Gastroesophageal sphincter (tissue), 3 donors: ENCODE measurements at regions not wholly inside any gene's neighbourhood (a gene's known extent, or its start where the extent isn't known, plus 50 kb on each side); places are given as distances from the start of the nearest gene placed in this dataset.

Source experiments
- POLR2A ChIP-seq, 2 donors: fragments of 450-650 bp; IDR thresholded peaks; one replicate each; pipeline ENCODE4 v1.6.1; 2017; ENCODE audit warnings: antibody characterized with exemption in 2 of 2, mild to moderate bottlenecking in 2 of 2, moderate library complexity in 1 of 2
- TF ChIP-seq, protein P1 (sequence below), 4 experiments: fragments of 200-600 bp in 2 of 4; fragments of 450-650 bp in 2 of 4; sonication (generic) in 1 of 4; IDR thresholded peaks; one replicate each; pipeline ENCODE4 v1.5.1; 2017 to 2019; ENCODE audit warnings: antibody characterized with exemption in 4 of 4, mild to moderate bottlenecking in 2 of 4, moderate library complexity in 2 of 4

GRCh38 chr4:10345381-10345784, 111.8 kb downstream of the ZNF518B start:
- TF ChIP-seq, protein P1, sequence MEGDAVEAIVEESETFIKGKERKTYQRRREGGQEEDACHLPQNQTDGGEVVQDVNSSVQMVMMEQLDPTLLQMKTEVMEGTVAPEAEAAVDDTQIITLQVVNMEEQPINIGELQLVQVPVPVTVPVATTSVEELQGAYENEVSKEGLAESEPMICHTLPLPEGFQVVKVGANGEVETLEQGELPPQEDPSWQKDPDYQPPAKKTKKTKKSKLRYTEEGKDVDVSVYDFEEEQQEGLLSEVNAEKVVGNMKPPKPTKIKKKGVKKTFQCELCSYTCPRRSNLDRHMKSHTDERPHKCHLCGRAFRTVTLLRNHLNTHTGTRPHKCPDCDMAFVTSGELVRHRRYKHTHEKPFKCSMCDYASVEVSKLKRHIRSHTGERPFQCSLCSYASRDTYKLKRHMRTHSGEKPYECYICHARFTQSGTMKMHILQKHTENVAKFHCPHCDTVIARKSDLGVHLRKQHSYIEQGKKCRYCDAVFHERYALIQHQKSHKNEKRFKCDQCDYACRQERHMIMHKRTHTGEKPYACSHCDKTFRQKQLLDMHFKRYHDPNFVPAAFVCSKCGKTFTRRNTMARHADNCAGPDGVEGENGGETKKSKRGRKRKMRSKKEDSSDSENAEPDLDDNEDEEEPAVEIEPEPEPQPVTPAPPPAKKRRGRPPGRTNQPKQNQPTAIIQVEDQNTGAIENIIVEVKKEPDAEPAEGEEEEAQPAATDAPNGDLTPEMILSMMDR (IDR thresholded peaks at IDR 0.05) = no peak
- no peak for TF ChIP-seq POLR2A (IDR thresholded peaks at IDR 0.05)
